ENCODE measurements at regions not wholly inside any gene's neighbourhood (a gene's known extent, or its start where the extent isn't known, plus 50 kb on each side); places are given as distances from the start of the nearest gene placed in this dataset.

DNA sequence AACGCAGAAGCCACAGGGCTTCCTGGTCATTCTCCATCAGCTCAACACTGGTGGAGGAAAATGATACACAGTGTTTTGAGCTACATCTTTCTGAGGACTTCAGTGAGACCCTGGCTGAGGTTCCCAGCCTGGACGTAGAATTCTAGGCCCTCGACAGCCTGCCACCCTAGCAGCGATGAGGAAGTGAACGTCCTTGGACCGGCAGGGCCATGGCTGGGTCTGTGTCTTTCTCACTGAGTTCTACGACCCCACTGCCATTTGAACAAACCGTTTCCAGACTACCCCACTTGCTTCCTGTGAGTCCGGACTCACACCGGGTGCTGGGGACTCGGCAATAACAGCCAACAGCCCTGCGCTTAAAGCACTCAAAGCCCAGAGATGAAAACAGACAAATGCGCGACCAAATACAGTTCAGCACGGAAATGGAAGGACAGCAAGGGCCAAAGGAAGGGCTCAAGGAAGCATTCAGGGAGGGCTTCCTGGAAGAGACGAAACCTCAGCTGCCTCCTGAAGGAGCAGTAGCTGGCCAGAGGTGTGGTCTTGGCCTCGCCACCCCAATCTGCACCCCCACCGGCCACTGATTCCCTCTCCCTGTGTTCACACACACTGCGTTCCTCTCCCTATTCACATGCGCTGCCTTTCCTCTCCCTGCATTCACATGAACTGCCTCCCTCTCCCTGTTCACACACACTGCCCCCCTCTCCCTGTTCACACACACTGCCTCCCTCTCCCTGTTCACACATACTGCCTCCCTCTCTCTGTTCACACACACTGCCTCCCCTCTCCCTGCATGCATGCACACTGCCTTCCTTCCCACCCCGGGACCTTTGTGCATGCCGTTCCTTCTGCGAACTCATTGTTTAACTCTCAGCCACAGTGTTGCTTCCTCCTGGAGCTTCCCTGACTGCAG is 136.3 kb upstream of the PRR20G start:
- TF ChIP-seq YY1 (IDR thresholded peaks at IDR 0.05; ENCODE audit: extremely low read depth, insufficient replicate concordance, low read depth, low read length) (no peak), POLR2AphosphoS5 (IDR thresholded peaks at IDR 0.05; ENCODE audit: low read depth, low read length) (no peak), POLR2A (IDR thresholded peaks at IDR 0.05; ENCODE audit: borderline replicate concordance, extremely low read depth, insufficient read depth, insufficient read length) (no peak), EZH2phosphoT487 (IDR thresholded peaks at IDR 0.05; ENCODE audit: borderline replicate concordance) (no peak), FOSL1 (IDR thresholded peaks at IDR 0.05; ENCODE audit: low read depth) (no peak), RAD21 (IDR thresholded peaks at IDR 0.05; ENCODE audit: low read depth) (no peak), ZFX (IDR thresholded peaks at IDR 0.05) (no peak), CBX3 (IDR thresholded peaks at IDR 0.05; ENCODE audit: low read depth) (no peak), ZNF274 (IDR thresholded peaks at IDR 0.05; ENCODE audit: low read depth, low read length) (no peak), EZH2 (IDR thresholded peaks at IDR 0.05) (no peak), SP1 (IDR thresholded peaks at IDR 0.05; ENCODE audit: low read depth) (no peak)
- TF ChIP-seq, protein P1, sequence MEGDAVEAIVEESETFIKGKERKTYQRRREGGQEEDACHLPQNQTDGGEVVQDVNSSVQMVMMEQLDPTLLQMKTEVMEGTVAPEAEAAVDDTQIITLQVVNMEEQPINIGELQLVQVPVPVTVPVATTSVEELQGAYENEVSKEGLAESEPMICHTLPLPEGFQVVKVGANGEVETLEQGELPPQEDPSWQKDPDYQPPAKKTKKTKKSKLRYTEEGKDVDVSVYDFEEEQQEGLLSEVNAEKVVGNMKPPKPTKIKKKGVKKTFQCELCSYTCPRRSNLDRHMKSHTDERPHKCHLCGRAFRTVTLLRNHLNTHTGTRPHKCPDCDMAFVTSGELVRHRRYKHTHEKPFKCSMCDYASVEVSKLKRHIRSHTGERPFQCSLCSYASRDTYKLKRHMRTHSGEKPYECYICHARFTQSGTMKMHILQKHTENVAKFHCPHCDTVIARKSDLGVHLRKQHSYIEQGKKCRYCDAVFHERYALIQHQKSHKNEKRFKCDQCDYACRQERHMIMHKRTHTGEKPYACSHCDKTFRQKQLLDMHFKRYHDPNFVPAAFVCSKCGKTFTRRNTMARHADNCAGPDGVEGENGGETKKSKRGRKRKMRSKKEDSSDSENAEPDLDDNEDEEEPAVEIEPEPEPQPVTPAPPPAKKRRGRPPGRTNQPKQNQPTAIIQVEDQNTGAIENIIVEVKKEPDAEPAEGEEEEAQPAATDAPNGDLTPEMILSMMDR (IDR thresholded peaks at IDR 0.05 in 2 of 3, conservative IDR thresholded peaks at IDR 0.05 in 1 of 3; ENCODE audit: borderline replicate concordance in 1 of 3, insufficient read depth in 1 of 3, low read depth in 2 of 3, low read length in 2 of 3) = no peak
- TF ChIP-seq, protein P2, sequence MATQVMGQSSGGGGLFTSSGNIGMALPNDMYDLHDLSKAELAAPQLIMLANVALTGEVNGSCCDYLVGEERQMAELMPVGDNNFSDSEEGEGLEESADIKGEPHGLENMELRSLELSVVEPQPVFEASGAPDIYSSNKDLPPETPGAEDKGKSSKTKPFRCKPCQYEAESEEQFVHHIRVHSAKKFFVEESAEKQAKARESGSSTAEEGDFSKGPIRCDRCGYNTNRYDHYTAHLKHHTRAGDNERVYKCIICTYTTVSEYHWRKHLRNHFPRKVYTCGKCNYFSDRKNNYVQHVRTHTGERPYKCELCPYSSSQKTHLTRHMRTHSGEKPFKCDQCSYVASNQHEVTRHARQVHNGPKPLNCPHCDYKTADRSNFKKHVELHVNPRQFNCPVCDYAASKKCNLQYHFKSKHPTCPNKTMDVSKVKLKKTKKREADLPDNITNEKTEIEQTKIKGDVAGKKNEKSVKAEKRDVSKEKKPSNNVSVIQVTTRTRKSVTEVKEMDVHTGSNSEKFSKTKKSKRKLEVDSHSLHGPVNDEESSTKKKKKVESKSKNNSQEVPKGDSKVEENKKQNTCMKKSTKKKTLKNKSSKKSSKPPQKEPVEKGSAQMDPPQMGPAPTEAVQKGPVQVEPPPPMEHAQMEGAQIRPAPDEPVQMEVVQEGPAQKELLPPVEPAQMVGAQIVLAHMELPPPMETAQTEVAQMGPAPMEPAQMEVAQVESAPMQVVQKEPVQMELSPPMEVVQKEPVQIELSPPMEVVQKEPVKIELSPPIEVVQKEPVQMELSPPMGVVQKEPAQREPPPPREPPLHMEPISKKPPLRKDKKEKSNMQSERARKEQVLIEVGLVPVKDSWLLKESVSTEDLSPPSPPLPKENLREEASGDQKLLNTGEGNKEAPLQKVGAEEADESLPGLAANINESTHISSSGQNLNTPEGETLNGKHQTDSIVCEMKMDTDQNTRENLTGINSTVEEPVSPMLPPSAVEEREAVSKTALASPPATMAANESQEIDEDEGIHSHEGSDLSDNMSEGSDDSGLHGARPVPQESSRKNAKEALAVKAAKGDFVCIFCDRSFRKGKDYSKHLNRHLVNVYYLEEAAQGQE (IDR thresholded peaks at IDR 0.05; ENCODE audit: low read depth) = no peak
- TF ChIP-seq, protein P3, sequence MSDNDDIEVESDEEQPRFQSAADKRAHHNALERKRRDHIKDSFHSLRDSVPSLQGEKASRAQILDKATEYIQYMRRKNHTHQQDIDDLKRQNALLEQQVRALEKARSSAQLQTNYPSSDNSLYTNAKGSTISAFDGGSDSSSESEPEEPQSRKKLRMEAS (IDR thresholded peaks at IDR 0.05) = no peak

Data from HCT116 (cell line).